GM12865 (cell line): ENCODE measurements at regions not wholly inside any gene's neighbourhood (a gene's known extent, or its start where the extent isn't known, plus 50 kb on each side); places are given as distances from the start of the nearest gene placed in this dataset.

Experiments used
- DNase-seq: peaks from one replicate; pipeline ENCODE4 v3.0.0; 2010; ENCODE audit warnings: low read depth
- H3K4me3 ChIP-seq: 2 replicates; pipeline ENCODE4 v1.5.1; 2011; ENCODE audit warnings: mild to moderate bottlenecking, low read depth, low read length, control low read depth
- CTCF ChIP-seq: IDR thresholded peaks from 2 replicates; pipeline ENCODE4 v1.5.1; 2011; ENCODE audit warnings: low read length, control low read depth, low read depth, inconsistent platforms; ENCODE audit not compliant: insufficient read depth; ENCODE audit errors: missing control alignments

- H3K4me3 ChIP-seq = no peak overlapping the region
- no peak for DNase-seq
- TF ChIP-seq CTCF = no peak
Observed at GRCh38 chr5:118060833-118061232, 927.5 kb downstream of the DTWD2 start.

- no peak overlapping the region for H3K4me3 ChIP-seq
- no peak for TF ChIP-seq CTCF
- DNase-seq = no peak
Observed at GRCh38 chr5:118052503-118052902, 935.8 kb downstream of the DTWD2 start.

- TF ChIP-seq CTCF = no peak
- no peak for DNase-seq
- no peak overlapping the region for H3K4me3 ChIP-seq
Observed at GRCh38 chr5:118044169-118044568, 944.2 kb downstream of the DTWD2 start.

GRCh38 chr5:118043531-118043930 lies 944.8 kb downstream of the DTWD2 start:
- no peak for TF ChIP-seq CTCF
- H3K4me3 ChIP-seq = no peak overlapping the region
- no peak for DNase-seq

- no peak overlapping the region for H3K4me3 ChIP-seq
- TF ChIP-seq CTCF = no peak
- no peak for DNase-seq
Observed at GRCh38 chr5:118042076-118042475, 946.3 kb downstream of the DTWD2 start.

GRCh38 chr5:118040496-118040895 lies 947.9 kb downstream of the DTWD2 start:
- no peak for DNase-seq
- no peak overlapping the region for H3K4me3 ChIP-seq
- TF ChIP-seq CTCF = no peak

GRCh38 chr5:118033686-118034338 lies 954.5 kb downstream of the DTWD2 start:
- no peak for DNase-seq
- no peak overlapping the region for H3K4me3 ChIP-seq
- no peak for TF ChIP-seq CTCF
